GM18505 (cell line): ENCODE measurements at regions not wholly inside any gene's neighbourhood (a gene's known extent, or its start where the extent isn't known, plus 50 kb on each side); places are given as distances from the start of the nearest gene placed in this dataset.
A peak's percentile ranks its signal among the peaks of the same experiment; 100 is the strongest.

ENCODE experiments used
- ATAC-seq: cut with Tn5 transposase; IDR thresholded peaks from one replicate; pipeline ENCODE4 v1.9.1; 2021; ENCODE audit not compliant: unreplicated experiment
- POLR2A ChIP-seq: IDR thresholded peaks from 4 replicates; pipeline ENCODE4 v1.6.1; 2011; ENCODE audit warnings: borderline replicate concordance; ENCODE audit not compliant: insufficient read depth, insufficient read length; ENCODE audit errors: extremely low read depth

- no peak for TF ChIP-seq POLR2A
- no peak for ATAC-seq
Measured at GRCh38 chr11:110376021-110376420, 53.7 kb upstream of the FDX1 start.

GRCh38 chr11:110376711-110377324 lies 52.9 kb upstream of the FDX1 start:
- ATAC-seq: peak; percentile 30
- no peak for TF ChIP-seq POLR2A

DNA sequence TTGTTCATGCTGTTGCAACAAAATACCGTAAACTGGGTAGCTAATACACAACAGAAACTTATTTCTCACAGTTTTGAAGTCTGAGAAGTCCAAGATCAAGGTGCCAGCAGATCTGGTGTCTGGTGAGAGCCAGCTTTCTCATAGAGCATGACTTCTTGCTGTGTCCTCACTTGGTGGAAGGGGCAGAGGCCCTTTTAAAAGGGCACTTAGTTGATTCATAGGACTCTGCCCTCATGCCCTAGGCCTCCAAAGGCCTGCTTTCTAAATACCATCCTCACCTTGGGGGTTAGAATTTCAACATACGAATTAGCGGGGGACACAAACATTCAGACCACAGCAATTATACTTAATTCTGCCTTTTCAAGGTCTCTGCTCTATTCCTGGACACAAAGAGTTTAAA lies 52.3 kb upstream of the FDX1 start:
- TF ChIP-seq POLR2A: no peak
- ATAC-seq: no peak

DNA sequence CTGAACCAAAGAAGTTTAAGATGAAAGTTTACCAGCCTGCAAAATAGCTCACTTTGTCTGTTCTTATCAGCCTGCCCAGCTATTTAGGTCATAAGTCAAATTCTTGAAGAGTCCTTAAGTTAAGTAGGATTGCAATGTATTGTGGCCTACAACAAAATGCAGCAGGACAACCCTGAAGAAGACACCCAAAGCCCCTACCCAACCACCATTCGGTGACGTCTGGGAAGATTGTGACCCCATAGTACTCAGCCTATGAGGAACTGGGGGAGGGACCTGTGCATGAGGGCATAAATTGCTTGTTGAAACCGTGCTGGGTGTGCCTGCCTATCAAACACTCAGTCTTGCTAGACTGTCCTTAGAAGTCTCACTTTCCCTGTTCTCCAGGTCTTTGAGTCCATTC lies 50.5 kb upstream of the FDX1 start:
- ATAC-seq: no peak

DNA sequence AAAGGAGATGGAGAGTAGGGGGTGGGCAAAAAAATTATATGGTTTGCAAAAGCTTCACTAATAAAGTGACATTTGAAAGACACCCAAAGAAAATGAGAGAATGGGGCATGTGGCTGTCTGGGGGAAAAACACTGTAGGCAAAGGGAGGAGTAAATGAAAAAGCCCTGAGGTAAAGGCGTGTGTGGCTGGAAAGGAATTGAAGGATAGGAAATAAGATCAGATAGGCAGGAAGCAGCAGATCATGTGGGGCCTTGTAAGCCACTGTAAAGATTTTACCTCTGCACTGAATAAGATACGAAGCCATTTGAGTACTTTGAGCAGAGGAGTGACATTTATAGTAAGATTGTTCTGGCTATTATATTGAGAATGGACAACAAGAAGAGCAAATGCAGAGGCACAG lies 49.8 kb upstream of the FDX1 start:
- TF ChIP-seq POLR2A: no peak
- no peak for ATAC-seq

More for the DNA sequence above, 50.5 kb upstream of the FDX1 start:
- no peak for TF ChIP-seq POLR2A
